GM19397 (cell line): ENCODE measurements at regions not wholly inside any gene's neighbourhood (a gene's known extent, or its start where the extent isn't known, plus 50 kb on each side); places are given as distances from the start of the nearest gene placed in this dataset.

Experiments
- ATAC-seq: cut with Tn5 transposase; IDR thresholded peaks from one replicate; pipeline ENCODE4 v1.9.1; 2021; ENCODE audit warnings: mild to moderate bottlenecking, moderate library complexity; ENCODE audit not compliant: unreplicated experiment

- no peak for ATAC-seq
Observed at GRCh38 chr6:19312241-19312978, 524.8 kb upstream of the ID4 start.

- no peak for ATAC-seq
Observed at GRCh38 chr6:19317431-19317986, 519.7 kb upstream of the ID4 start.

GRCh38 chr6:19319005-19319404 is 518.2 kb upstream of the ID4 start:
- no peak for ATAC-seq

DNA sequence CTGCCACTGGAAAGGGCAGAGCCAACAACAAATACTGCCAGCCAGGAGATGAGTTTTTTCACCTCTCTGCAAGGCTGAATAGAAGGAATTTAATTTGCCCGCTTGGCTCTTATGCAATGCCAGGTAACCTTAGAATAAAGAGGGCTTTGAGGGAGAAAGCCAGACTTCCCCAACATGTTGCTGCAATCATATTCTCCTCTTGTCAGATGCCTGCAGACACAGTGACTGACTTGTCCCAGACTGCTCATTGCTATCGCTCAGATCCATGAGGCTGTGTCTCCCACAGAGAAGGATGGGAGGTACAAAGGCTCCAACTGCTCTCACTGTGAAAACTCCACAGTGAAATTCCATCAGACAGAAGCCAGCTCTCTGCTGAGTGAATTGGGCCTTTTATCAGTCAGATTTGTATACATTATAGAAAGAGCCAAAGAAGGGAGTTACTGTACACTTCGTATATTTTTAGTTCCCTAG is 517.0 kb upstream of the ID4 start:
- no peak for ATAC-seq

DNA sequence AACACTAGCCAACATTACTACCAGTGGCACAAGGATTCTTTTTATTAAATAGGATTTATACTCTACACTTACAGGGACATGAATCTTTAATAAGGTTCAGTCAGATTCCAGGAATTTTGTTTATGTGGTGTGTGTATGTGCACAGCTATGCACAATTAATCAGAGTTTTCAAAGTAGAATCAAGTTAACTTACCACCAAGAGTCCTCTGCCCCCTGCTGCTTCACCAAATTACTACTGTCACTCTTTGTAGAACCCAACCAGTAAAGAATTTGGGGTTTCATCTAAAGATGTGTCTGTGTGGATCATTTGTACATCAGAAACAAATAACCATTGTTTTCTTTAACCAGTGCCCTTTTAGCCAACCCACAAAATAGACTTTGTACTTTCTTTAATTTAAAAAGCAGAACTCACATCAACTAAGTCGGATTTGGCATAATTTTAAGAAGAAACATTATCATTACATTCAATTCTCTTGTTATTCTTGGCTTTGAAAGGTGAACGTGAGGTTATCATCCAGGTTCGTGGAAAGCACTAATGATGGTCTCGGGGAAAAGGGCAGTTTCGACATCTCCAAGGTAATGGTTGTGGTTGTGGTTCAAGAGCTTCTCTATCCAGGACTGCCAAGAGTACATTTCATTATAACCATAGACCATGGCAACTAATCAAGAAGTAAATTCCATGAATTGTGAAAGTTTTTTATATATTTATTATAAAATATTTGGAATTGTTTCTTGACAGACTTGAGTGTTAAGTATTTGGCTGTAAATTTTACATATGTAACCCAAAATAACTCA is 514.3 kb upstream of the ID4 start:
- ATAC-seq = no peak

- no peak for ATAC-seq
Observed at GRCh38 chr6:19324376-19324775, 512.8 kb upstream of the ID4 start.

- no peak for ATAC-seq
Observed at GRCh38 chr6:19325335-19325789, 511.8 kb upstream of the ID4 start.

GRCh38 chr6:19327241-19327640 is 509.9 kb upstream of the ID4 start:
- no peak for ATAC-seq

GRCh38 chr6:19327661-19328060 is 509.5 kb upstream of the ID4 start:
- ATAC-seq = no peak

DNA sequence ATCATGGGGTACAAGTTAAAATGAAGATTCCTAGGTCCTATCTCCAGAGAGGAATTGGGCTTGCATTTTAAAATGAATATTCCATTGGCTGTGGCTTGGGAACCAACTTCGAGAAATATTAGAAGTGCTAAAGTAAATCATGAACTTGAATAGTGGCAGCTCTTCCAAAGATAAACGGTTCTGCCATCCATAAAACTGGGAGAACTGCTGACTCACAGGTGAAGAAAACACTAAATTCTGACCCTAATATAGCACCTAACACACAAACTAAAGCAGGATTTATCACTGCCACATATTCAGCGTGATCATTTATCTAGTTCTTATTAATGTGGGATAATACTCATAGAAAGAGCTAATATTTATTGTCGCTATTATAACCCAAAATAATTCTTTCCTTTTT is 508.1 kb upstream of the ID4 start:
- no peak for ATAC-seq

DNA sequence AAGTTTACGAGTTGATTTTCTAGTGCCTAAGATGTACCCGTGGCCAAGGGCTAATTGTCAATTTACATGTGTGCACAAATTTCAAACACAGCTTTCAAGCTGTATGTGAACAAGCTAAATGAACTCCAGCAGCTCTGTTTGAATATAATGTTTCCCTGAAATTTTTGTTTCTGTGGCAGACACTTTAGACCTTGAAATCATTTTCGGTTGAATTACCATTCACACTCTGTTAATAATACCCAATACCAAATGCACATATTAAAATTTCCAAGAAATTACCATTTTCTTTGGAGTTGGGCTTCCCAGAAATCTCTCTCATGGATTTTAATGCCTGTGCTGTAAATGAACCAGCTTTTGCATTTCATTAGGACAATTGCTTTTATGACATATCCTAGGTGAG is 506.1 kb upstream of the ID4 start:
- ATAC-seq = no peak

DNA sequence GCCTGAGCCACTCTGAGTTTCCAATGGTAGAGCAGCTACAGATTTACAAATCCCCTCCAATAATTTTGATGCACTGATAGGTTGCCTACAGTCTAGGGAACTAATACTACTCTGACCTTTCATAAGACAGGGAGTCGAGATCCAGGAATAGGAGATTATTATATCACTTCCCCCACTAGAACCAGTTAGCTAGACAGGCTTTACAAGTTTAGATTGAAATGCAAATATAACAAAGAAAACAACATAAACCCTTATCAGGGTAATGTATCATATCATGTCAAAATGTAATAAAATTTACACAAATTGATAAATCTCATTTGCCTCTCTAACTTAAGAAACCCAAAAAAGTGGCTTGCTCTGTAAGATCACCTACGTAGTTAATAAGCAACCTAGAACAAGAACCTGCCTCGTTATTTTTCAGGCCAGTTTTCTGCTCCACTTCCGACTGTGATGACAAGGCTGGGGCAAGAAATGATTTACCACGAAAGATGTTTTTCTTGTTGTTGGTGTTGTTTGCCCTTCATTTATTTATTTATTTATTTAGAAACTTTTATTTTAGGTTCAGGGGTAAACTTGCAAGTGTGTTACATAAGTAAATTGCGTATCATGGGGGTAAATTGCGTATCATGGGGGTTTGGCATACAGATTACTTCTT is 504.2 kb upstream of the ID4 start:
- ATAC-seq = no peak

GRCh38 chr6:19333936-19334335 is 503.2 kb upstream of the ID4 start:
- ATAC-seq = no peak

GRCh38 chr6:19336579-19336978 is 500.6 kb upstream of the ID4 start:
- ATAC-seq = no peak

DNA sequence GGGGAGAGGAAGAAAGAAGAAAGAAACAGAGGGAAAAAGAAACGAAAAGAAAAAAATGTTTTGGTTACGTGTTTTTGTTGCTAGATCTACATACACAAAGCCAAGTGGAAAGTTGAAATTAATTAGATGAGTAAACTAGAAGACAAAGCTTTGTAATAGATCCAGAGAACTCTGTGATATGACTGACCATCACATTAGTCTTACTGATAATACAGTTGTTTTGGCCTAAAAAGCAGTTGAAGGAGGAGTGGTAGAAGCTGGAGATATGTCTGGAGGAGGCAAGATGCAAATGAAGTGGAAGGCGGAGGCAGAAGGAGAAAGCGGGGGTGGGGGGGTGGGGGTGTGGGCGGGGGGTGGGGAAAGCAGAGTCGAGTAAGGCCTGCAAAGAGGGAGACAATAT is 500.1 kb upstream of the ID4 start:
- ATAC-seq = no peak

DNA sequence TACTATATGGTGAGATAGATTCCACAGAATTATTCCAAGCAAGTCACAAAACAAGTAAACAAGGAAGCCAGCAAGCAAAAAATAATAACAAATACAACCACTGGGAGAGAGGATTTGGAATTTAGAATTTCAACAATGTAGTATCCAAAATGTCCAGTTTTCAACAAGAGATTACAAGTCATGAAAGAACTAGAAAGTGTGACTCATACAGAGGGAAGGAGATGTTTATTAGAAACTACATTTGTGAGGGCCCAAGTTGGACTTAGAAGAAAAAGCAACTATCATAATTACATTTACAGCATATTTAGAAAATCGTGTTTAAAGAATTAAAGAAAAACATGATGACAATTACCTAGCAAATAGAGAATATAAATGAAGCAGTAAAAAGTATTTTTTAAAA is 494.6 kb upstream of the ID4 start:
- no peak for ATAC-seq

DNA sequence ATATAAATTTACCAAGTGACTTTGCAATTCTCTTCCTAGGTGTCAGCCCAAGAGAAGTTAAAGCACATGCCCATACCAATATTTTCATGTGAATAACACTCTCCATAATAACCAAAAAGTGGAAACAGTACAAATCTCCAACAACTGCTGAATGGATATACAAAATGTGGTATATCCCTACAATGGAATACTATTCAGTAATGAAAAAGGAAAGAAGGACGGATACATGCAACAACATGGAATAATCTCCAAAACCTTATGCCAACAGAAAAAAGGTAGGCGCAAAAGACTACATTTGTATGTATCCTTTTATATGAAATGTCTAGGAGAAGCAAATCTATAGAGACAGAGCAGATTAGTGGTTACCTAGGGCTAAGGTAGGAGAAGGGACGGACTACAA is 487.7 kb upstream of the ID4 start:
- no peak for ATAC-seq

- ATAC-seq = no peak
Observed at GRCh38 chr6:19354181-19354580, 483.0 kb upstream of the ID4 start.

DNA sequence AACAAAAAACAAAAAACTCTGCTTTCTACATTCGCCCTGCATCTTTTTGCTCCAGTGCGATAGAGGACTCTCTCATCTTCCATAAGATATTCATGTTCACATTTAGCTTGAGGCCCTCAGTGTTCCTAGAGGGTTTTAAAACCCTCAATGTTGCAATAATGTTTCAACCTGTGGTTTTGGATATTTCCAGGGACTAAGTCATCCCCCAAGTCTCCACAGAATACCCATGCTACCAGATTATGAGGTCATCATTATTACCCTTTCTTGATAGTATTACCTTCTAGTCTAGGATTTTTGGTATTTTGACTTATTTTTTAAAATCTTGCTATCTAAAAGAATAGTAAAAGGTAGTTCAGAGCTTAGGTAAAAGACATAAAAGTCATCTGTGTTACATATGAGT is 480.5 kb upstream of the ID4 start:
- ATAC-seq = no peak

- no peak for ATAC-seq
Observed at GRCh38 chr6:19362396-19362795, 474.8 kb upstream of the ID4 start.

- ATAC-seq = no peak
Observed at GRCh38 chr6:19368511-19368910, 468.7 kb upstream of the ID4 start.
